GM18909 (cell line): ENCODE measurements at regions not wholly inside any gene's neighbourhood (a gene's known extent, or its start where the extent isn't known, plus 50 kb on each side); places are given as distances from the start of the nearest gene placed in this dataset.
"Not testable (repeated sequence)": the region's sequence is repeated elsewhere in the genome, so short reads cannot be mapped to it uniquely, and the experiment has no call there.

ENCODE experiments used
- ATAC-seq: cut with Tn5 transposase; IDR thresholded peaks from one replicate; pipeline ENCODE4 v1.9.1; 2021; ENCODE audit warnings: mild to moderate bottlenecking; ENCODE audit not compliant: unreplicated experiment, poor library complexity

- ATAC-seq = no peak
Measured at GRCh38 chr13:63774133-63774532, 2358.5 kb upstream of the PCDH20 start.

GRCh38 chr13:63773476-63773875 lies 2357.8 kb upstream of the PCDH20 start:
- no peak for ATAC-seq

GRCh38 chr13:63757683-63758082 lies 2342.0 kb upstream of the PCDH20 start:
- not testable (repeated sequence) for ATAC-seq

- not testable (repeated sequence) for ATAC-seq
Measured at GRCh38 chr13:63749857-63750256, 2334.2 kb upstream of the PCDH20 start.

- not testable (repeated sequence) for ATAC-seq
Measured at GRCh38 chr13:63741814-63742101, 2326.1 kb upstream of the PCDH20 start.

GRCh38 chr13:63741029-63741813 lies 2325.6 kb upstream of the PCDH20 start:
- ATAC-seq = no peak

- ATAC-seq = not testable (repeated sequence)
Measured at GRCh38 chr13:63739112-63739735, 2323.6 kb upstream of the PCDH20 start.

GRCh38 chr13:63737418-63737817 lies 2321.8 kb upstream of the PCDH20 start:
- no peak for ATAC-seq

- no peak for ATAC-seq
Measured at GRCh38 chr13:63731896-63732295, 2316.2 kb upstream of the PCDH20 start.

GRCh38 chr13:63712159-63712558 lies 2296.5 kb upstream of the PCDH20 start:
- not testable (repeated sequence) for ATAC-seq

GRCh38 chr13:63706751-63707150 lies 2291.1 kb upstream of the PCDH20 start:
- no peak for ATAC-seq

- ATAC-seq = no peak
Measured at GRCh38 chr13:63704521-63704920, 2288.9 kb upstream of the PCDH20 start.

- no peak for ATAC-seq
Measured at GRCh38 chr13:63700350-63700749, 2284.7 kb upstream of the PCDH20 start.

GRCh38 chr13:63699948-63700347 lies 2284.3 kb upstream of the PCDH20 start:
- no peak for ATAC-seq

- ATAC-seq = no peak
Measured at GRCh38 chr13:63696055-63696454, 2280.4 kb upstream of the PCDH20 start.

- ATAC-seq = no peak
Measured at GRCh38 chr13:63693696-63694095, 2278.0 kb upstream of the PCDH20 start.

- no peak for ATAC-seq
Measured at GRCh38 chr13:63691474-63691873, 2275.8 kb upstream of the PCDH20 start.

- ATAC-seq = no peak
Measured at GRCh38 chr13:63690672-63691071, 2275.0 kb upstream of the PCDH20 start.

GRCh38 chr13:63684822-63685221 lies 2269.2 kb upstream of the PCDH20 start:
- no peak for ATAC-seq

- no peak for ATAC-seq
Measured at GRCh38 chr13:63680704-63681103, 2265.1 kb upstream of the PCDH20 start.

- no peak for ATAC-seq
Measured at GRCh38 chr13:63671296-63671695, 2255.6 kb upstream of the PCDH20 start.

GRCh38 chr13:63651394-63651793 lies 2235.7 kb upstream of the PCDH20 start:
- no peak for ATAC-seq
